GM10266 (cell line): ENCODE measurements at regions not wholly inside any gene's neighbourhood (a gene's known extent, or its start where the extent isn't known, plus 50 kb on each side); places are given as distances from the start of the nearest gene placed in this dataset.

Source experiments
- DNase-seq: peaks from one replicate; pipeline ENCODE4 v3.0.0; 2012; ENCODE audit errors: extremely low spot score
- CTCF ChIP-seq: IDR thresholded peaks from 2 replicates; pipeline ENCODE4 v1.5.1; 2012; ENCODE audit warnings: mild to moderate bottlenecking, low read depth; ENCODE audit not compliant: control insufficient read depth, insufficient read depth; ENCODE audit errors: missing control alignments

DNA sequence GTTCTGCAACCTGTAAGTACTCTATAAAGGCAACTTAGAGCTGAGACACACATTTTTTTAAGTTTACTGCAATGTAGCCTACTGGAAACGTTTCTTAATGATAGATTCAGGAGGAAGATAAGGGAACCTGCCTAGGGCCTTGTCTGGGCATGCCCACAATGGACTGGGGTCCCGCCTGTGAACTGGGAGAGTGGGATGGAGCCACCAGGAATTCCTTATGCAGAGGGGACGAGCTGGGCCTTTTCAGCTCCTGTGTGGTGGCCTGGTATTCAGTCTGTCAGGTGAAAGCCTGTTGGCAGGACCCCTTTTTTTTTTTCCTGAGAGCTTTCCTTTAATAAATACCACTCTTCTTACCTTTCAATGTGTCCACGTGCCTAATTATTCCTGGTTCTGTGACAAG lies 384.4 kb upstream of the ZWINT start:
- DNase-seq: no peak

GRCh38 chr10:56728349-56728748 lies 367.3 kb upstream of the ZWINT start:
- no peak for TF ChIP-seq CTCF
- no peak for DNase-seq

More for the DNA sequence above, 384.4 kb upstream of the ZWINT start:
- no peak for TF ChIP-seq CTCF

DNA sequence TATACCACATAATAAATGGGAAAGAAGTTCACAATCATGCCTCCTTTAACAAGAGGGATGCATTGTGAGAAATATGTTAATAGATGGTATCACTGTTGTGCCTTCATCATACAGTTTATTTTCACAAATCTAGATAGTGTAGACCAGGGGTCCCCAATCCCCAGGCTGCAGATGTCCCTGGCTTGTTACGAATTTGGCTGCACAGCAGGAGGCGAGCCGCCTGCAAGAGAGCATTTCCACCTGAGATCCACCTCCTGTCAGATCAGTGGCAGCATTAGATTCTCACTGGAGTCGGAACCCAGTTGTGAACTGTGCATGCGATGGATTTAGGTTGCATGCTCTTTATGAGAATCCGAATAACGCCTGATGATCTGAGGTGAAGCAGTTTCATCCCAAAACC lies 361.9 kb upstream of the ZWINT start:
- DNase-seq: no peak
- TF ChIP-seq CTCF: no peak

DNA sequence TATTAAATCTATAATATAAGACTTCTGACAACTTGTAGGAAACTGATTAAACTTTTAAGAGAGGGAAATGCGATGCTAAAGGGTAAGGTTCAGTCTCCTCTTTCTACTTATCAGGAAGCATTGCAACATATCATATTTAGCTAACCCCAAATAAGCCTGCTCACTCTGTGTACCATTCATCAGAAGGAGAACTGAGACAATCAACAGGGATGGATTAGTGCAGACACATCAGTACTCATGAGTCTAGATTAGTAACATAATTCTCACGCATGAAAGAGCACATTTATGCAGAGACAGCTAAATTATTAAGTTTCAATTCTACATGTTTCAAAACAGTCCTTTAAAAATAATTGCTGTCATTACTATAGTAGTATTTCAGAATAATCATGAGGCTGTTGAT lies 354.2 kb upstream of the ZWINT start:
- TF ChIP-seq CTCF: no peak
- DNase-seq: no peak

GRCh38 chr10:56698506-56698905 lies 337.4 kb upstream of the ZWINT start:
- DNase-seq: no peak
- TF ChIP-seq CTCF: no peak

DNA sequence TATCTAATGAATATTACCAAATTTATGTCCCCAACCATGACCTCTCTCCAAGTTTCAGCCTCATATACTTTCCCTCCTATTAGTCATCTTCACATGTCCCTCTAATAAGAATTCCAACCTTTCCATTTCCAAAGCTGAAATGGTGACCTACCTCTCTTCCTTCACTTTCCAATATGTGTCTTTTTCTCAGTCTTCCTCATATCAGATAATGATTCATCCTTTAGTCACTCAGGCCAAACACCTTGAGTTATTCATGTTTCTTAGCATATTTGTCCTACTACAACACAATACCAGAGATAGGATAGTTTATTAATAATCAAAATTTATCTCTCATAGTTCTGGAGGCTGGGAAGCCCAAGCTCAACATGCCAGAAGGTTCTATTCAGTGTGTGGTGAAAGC lies 318.5 kb upstream of the ZWINT start:
- DNase-seq: no peak
- TF ChIP-seq CTCF: no peak

GRCh38 chr10:56662765-56663447 lies 301.8 kb upstream of the ZWINT start:
- no peak for TF ChIP-seq CTCF
- DNase-seq: no peak
